ENCODE measurements at regions not wholly inside any gene's neighbourhood (a gene's known extent, or its start where the extent isn't known, plus 50 kb on each side); places are given as distances from the start of the nearest gene placed in this dataset.
"Not testable (repeated sequence)": the region's sequence is repeated elsewhere in the genome, so short reads cannot be mapped to it uniquely, and the experiment has no call there.

- TF ChIP-seq CTCF, POLR2A (IDR thresholded peaks at IDR 0.05): not testable (repeated sequence)
These were observed 87.7 kb upstream of the DIAPH3 start for GRCh38 chr13:60251419-60251818.
